RWPE2 (cell line): ENCODE measurements at regions not wholly inside any gene's neighbourhood (a gene's known extent, or its start where the extent isn't known, plus 50 kb on each side); places are given as distances from the start of the nearest gene placed in this dataset.

Source experiments
- ATAC-seq: fragments of 200-7000 bp; cut with Tn5 transposase; 3 replicates; pipeline ENCODE4 v1.9.1; 2021; ENCODE audit warnings: low read depth
- DNase-seq: peaks from one replicate; pipeline ENCODE4 v3.0.0-alpha.2; 2020; ENCODE audit warnings: low spot score
- H3K27ac ChIP-seq: fragments of 450-650 bp; 2 replicates; pipeline ENCODE4 v1.5.1; 2017; ENCODE audit warnings: mild to moderate bottlenecking; ENCODE audit not compliant: poor library complexity, severe bottlenecking
- H3K27me3 ChIP-seq: fragments of 250-450 bp; sonication (Bioruptor Pico); 2 replicates; pipeline ENCODE4 v1.5.1; 2021; ENCODE audit warnings: mild to moderate bottlenecking, moderate library complexity; ENCODE audit not compliant: insufficient read depth, poor library complexity, severe bottlenecking
- H3K36me3 ChIP-seq: fragments of 250-450 bp; sonication (Bioruptor Pico); 2 replicates; pipeline ENCODE4 v1.5.1; 2020; ENCODE audit warnings: low read depth, mild to moderate bottlenecking, moderate library complexity
- H3K4me1 ChIP-seq: fragments of 250-450 bp; sonication (Bioruptor Pico); 2 replicates; pipeline ENCODE4 v1.5.1; 2021; ENCODE audit warnings: mild to moderate bottlenecking, moderate library complexity; ENCODE audit not compliant: insufficient read depth, poor library complexity, severe bottlenecking
- H3K4me3 ChIP-seq: fragments of 250-450 bp; sonication (Bioruptor Pico); 2 replicates; pipeline ENCODE4 v1.5.1; 2021; ENCODE audit warnings: mild to moderate bottlenecking, moderate library complexity; ENCODE audit not compliant: severe bottlenecking
- H3K9me3 ChIP-seq: fragments of 250-450 bp; sonication (Bioruptor Pico); 2 replicates; pipeline ENCODE4 v1.5.1; 2021; ENCODE audit warnings: mild to moderate bottlenecking, moderate library complexity; ENCODE audit not compliant: severe bottlenecking
- TF ChIP-seq, protein P1 (sequence below): fragments of 450-650 bp; IDR thresholded peaks from one replicate; pipeline ENCODE4 v1.5.1; 2017; ENCODE audit warnings: mild to moderate bottlenecking, moderate library complexity; ENCODE audit not compliant: poor library complexity, severe bottlenecking

DNA sequence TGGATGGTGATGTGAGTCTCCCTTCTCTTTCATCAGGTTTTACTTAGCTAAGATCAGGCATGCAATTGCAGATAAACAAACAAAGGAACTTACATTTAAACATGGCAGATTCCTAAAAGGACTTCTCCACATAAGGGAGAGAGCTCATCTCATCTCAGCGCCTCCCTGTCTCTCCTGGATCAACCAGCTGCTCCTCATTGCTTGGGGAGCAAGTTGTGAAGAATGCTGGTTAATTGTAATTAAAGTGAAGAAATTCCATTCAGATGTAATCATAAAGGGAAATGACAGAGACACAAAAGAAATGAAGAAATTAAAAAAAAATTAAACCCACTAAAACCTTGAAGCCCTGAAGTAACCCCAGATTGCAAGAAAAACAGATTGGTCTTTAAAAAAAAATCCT, 104.4 kb upstream of the DIO2 start:
- Histone ChIP-seq H3K36me3 (no peaks in the 10 kb centered on the region), H3K27ac (no peak overlapping the region), H3K9me3 (no peaks in the 10 kb centered on the region), H3K4me3 (no peak overlapping the region), H3K27me3 (no peaks in the 10 kb centered on the region), H3K4me1 (no peaks in the 10 kb centered on the region)
- TF ChIP-seq, protein P1, sequence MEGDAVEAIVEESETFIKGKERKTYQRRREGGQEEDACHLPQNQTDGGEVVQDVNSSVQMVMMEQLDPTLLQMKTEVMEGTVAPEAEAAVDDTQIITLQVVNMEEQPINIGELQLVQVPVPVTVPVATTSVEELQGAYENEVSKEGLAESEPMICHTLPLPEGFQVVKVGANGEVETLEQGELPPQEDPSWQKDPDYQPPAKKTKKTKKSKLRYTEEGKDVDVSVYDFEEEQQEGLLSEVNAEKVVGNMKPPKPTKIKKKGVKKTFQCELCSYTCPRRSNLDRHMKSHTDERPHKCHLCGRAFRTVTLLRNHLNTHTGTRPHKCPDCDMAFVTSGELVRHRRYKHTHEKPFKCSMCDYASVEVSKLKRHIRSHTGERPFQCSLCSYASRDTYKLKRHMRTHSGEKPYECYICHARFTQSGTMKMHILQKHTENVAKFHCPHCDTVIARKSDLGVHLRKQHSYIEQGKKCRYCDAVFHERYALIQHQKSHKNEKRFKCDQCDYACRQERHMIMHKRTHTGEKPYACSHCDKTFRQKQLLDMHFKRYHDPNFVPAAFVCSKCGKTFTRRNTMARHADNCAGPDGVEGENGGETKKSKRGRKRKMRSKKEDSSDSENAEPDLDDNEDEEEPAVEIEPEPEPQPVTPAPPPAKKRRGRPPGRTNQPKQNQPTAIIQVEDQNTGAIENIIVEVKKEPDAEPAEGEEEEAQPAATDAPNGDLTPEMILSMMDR = no peak
- DNase-seq (no peak), ATAC-seq (no peak)

DNA sequence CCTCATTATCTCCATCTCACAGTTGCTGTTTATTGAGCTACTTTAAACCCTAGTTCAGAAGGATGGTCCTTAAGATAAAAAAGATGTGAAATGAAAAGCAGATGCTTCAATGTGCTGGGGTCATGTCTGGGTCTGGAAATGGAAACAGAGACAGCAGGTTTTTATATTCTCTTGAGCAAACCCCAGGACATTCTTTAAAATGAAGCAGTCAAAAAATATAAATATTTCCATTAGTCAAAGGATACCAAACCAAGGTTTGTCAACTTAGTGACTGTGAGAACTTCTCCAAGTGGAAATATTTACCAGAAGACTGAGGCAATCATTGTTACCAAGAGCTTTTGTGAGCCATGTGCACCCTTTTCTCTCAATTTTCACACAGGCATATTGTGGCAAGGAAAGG, 102.5 kb upstream of the DIO2 start:
- Histone ChIP-seq H3K4me3 (no peak overlapping the region), H3K27ac (no peak overlapping the region), H3K9me3 (no peaks in the 10 kb centered on the region), H3K27me3 (no peaks in the 10 kb centered on the region), H3K4me1 (no peaks in the 10 kb centered on the region), H3K36me3 (no peaks in the 10 kb centered on the region)
- TF ChIP-seq, protein P1 = no peak
- ATAC-seq (no peak), DNase-seq (no peak)

DNA sequence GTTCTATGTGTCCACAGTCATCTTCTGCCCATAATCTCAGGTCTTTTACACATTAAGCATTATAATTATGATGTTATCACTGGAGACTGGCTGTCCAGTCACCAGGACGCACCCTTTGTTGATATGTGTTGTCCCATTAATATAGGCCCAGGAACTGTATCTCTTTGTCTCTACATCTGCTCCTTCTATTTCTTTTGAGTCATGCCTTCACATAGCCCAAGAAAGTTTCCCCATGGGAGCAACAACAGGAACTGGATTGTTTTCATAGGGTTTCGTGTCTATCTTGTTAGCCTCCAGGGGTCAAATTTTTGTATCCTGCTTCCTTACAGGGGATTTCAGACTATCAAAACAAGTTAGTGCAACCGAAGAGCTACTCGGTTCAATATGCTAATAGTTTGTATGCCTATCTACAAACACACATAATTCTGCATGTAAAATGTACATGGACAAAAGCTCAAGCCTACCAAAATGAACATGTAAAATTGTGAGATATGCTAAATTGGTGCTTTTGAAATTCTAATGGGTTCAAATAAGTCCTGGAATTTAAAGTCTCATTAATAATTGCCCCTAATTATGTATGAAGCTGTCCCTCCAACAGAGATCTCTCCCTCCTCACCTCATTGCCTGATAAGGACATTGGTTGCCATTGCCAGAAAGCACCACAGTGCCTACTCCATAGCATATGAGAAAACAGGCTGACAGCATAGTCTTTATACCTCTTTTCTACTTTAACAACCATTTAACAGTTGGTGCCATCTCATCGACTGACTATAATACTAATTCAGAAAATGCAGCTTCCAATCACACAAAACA, 99.8 kb upstream of the DIO2 start:
- H3K27ac ChIP-seq = no peak overlapping the region
- no peaks in the 10 kb centered on the region for H3K4me1 ChIP-seq
- no peaks in the 10 kb centered on the region for H3K36me3 ChIP-seq
- no peaks in the 10 kb centered on the region for H3K9me3 ChIP-seq
- TF ChIP-seq, protein P1 = no peak
- H3K4me3 ChIP-seq = no peak overlapping the region
- ATAC-seq (no peak), DNase-seq (no peak)
- H3K27me3 ChIP-seq = no peaks in the 10 kb centered on the region

DNA sequence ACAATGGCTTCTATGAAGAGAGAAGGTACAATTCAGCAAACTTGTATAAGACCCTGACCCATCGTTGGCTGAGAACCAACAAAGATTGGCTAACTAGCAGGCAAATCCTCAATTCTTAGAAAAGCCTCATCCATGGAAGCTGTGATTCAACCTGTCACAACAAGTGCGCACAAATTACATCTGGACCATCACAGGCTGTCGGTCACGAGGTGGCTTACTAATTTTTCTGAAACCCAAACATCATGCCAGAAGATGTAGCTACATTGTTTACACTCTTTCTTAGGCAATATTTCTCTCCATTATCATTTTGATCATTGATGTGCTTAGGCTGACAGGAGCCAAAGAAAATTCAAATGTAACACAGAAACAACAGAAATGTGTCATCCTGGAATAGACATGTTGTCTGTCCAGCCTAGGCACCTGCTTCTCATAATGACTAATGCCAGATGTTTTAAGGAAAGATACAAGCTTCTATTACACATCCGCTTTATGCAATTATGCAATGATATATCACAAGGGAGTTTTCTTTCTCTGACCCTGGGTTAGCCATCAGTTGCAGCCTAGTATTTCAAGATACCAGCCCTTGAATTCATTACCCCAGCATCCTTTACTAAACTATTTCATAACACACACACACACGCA, 92.9 kb upstream of the DIO2 start:
- ATAC-seq (peak; percentile 67), DNase-seq (no peak)
- Histone ChIP-seq H3K36me3 (no peaks in the 10 kb centered on the region), H3K27ac (no peak overlapping the region), H3K9me3 (no peaks in the 10 kb centered on the region), H3K4me3 (no peak overlapping the region), H3K27me3 (no peaks in the 10 kb centered on the region), H3K4me1 (no peaks in the 10 kb centered on the region)
- TF ChIP-seq, protein P1 = no peak

DNA sequence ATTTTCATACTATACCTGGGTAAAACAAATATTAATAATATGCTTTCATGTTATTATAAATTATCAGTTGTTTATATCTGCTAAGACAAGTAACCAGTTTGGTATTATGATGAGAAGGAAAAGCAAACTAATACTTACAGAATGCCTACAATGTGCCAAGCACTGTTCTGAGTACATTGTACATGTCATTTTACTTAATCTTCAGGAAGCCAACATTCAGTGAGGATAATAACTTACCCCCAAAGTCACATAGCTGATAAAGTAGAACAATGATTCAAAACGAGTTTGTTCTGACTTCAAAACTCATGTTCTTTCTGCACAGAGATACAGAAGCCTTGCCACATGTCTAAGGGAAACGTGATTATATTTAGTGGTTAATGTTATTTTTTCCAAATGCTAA, 89.0 kb upstream of the DIO2 start:
- Histone ChIP-seq H3K4me1 (no peaks in the 10 kb centered on the region), H3K4me3 (no peak overlapping the region), H3K27ac (no peak overlapping the region), H3K9me3 (no peaks in the 10 kb centered on the region), H3K27me3 (no peaks in the 10 kb centered on the region), H3K36me3 (no peaks in the 10 kb centered on the region)
- TF ChIP-seq, protein P1 = no peak
- DNase-seq (no peak), ATAC-seq (no peak)
